GM23248 (cell line): ENCODE measurements at regions not wholly inside any gene's neighbourhood (a gene's known extent, or its start where the extent isn't known, plus 50 kb on each side); places are given as distances from the start of the nearest gene placed in this dataset.

Source experiments
- DNase-seq: peaks from one replicate; pipeline ENCODE4 v3.0.0-alpha.2; 2015
- H2AFZ ChIP-seq: fragments of 200-600 bp; sonication (generic); 2 replicates; pipeline ENCODE4 v1.6.1; 2016; ENCODE audit warnings: antibody characterized with exemption
- H3F3A ChIP-seq: fragments of 200-600 bp; sonication (generic); 2 replicates; pipeline ENCODE4 v1.6.1; 2016; ENCODE audit warnings: mild to moderate bottlenecking, antibody characterized with exemption, mixed run types; ENCODE audit not compliant: insufficient read depth
- H3K27ac ChIP-seq: fragments of 200-600 bp; sonication (generic); 2 replicates; pipeline ENCODE4 v1.5.1; 2016; ENCODE audit warnings: mild to moderate bottlenecking
- H3K27me3 ChIP-seq: fragments of 200-600 bp; sonication (generic); replicated peaks from 2 replicates; pipeline ENCODE4 v1.6.1; 2016; ENCODE audit warnings: mild to moderate bottlenecking; ENCODE audit not compliant: insufficient read depth
- H3K36me3 ChIP-seq: fragments of 200-600 bp; sonication (generic); 2 replicates; pipeline ENCODE4 v1.6.1; 2016; ENCODE audit warnings: low read depth, mild to moderate bottlenecking
- H3K4me1 ChIP-seq: fragments of 200-600 bp; sonication (generic); 2 replicates; pipeline ENCODE4 v1.6.1; 2016; ENCODE audit warnings: mild to moderate bottlenecking; ENCODE audit not compliant: insufficient read depth
- H3K4me2 ChIP-seq: fragments of 200-600 bp; sonication (generic); one replicate; pipeline ENCODE4 v1.6.1; 2016; ENCODE audit warnings: mild to moderate bottlenecking; ENCODE audit not compliant: unreplicated experiment
- H3K4me3 ChIP-seq: fragments of 200-600 bp; sonication (generic); 2 replicates; pipeline ENCODE4 v1.5.1; 2016; ENCODE audit warnings: mild to moderate bottlenecking
- H3K79me2 ChIP-seq: fragments of 200-600 bp; sonication (generic); 2 replicates; pipeline ENCODE4 v1.6.1; 2016; ENCODE audit warnings: mild to moderate bottlenecking; ENCODE audit not compliant: insufficient read depth
- H3K9ac ChIP-seq: fragments of 200-600 bp; sonication (generic); 2 replicates; pipeline ENCODE4 v1.6.1; 2016; ENCODE audit warnings: mild to moderate bottlenecking
- H3K9me2 ChIP-seq: fragments of 200-600 bp; sonication (generic); 2 replicates; pipeline ENCODE4 v1.6.1; 2016; ENCODE audit warnings: mixed run types, mild to moderate bottlenecking, moderate library complexity; ENCODE audit not compliant: insufficient read depth
- H3K9me3 ChIP-seq: fragments of 200-600 bp; sonication (generic); one replicate; pipeline ENCODE4 v1.6.1; 2017; ENCODE audit warnings: low read depth
- H4K20me1 ChIP-seq: fragments of 200-600 bp; sonication (generic); 2 replicates; pipeline ENCODE4 v1.6.0; 2016; ENCODE audit not compliant: insufficient read depth
- EZH2 ChIP-seq: fragments of 200-600 bp; sonication (generic); IDR thresholded peaks from 2 replicates; pipeline ENCODE4 v1.6.1; 2018; ENCODE audit warnings: antibody characterized with exemption, mild to moderate bottlenecking; ENCODE audit not compliant: insufficient read depth, poor library complexity, severe bottlenecking
- EZH2phosphoT487 ChIP-seq: fragments of 200-600 bp; sonication (generic); IDR thresholded peaks from 2 replicates; pipeline ENCODE4 v1.6.1; 2018; ENCODE audit warnings: antibody characterized with exemption, moderate library complexity, mild to moderate bottlenecking, low read depth; ENCODE audit not compliant: insufficient read depth
- WGBS, 2 experiments: methylation state at CpG; one replicate each; pipeline ENCODE4 v1.1.6; 2015 to 2017; ENCODE audit warnings: low lambda C conversion rate in 2 of 2, low coverage in 1 of 2; ENCODE audit errors: missing lambda C conversion rate in 2 of 2; 5-methylcytosine and 5-hydroxymethylcytosine counted together
- in situ Hi-C: fragments of 300-500 bp; cut with MboI; formaldehyde crosslinking; loops from 2 replicates; pipeline ENCODE4 v1.15.0; 2020

- Histone ChIP-seq H3K79me2 (no peaks in the 10 kb centered on the region), H3K27me3 (no peaks in the 10 kb centered on the region), H3K9me2 (no peaks in the 10 kb centered on the region), H3K9ac (no peak overlapping the region), H3K4me3 (no peak overlapping the region), H4K20me1 (no peaks in the 10 kb centered on the region), H3K4me1 (no peaks in the 10 kb centered on the region), H3F3A (no peaks in the 10 kb centered on the region), H3K27ac (no peak overlapping the region), H3K4me2 (no peak overlapping the region), H3K9me3 (no peaks in the 10 kb centered on the region), H3K36me3 (no peaks in the 10 kb centered on the region), H2AFZ (no peak overlapping the region)
- in situ Hi-C loops: no loop called here
- DNase-seq: no peak
- 2 to 4% methylated on average over 8 of the region's 8 CpGs for WGBS, 2 experiments
- TF ChIP-seq EZH2 (no peak), EZH2phosphoT487 (no peak)
Measured at GRCh38 chr6:103000688-103001087, 1607.2 kb downstream of the GRIK2 start.

- no peaks in the 10 kb centered on the region for H3K36me3 ChIP-seq
- H3K4me3 ChIP-seq: no peak overlapping the region
- H3K27me3 ChIP-seq: no peaks in the 10 kb centered on the region
- H3F3A ChIP-seq: no peaks in the 10 kb centered on the region
- no peak overlapping the region for H2AFZ ChIP-seq
- H3K79me2 ChIP-seq: no peaks in the 10 kb centered on the region
- H4K20me1 ChIP-seq: no peaks in the 10 kb centered on the region
- no peaks in the 10 kb centered on the region for H3K9me3 ChIP-seq
- DNase-seq: no peak
- in situ Hi-C loops: no loop called here
- H3K27ac ChIP-seq: no peak overlapping the region
- TF ChIP-seq EZH2phosphoT487: no peak
- TF ChIP-seq EZH2: no peak
- no peak overlapping the region for H3K4me2 ChIP-seq
- H3K4me1 ChIP-seq: no peaks in the 10 kb centered on the region
- H3K9me2 ChIP-seq: no peaks in the 10 kb centered on the region
- no peak overlapping the region for H3K9ac ChIP-seq
Measured at GRCh38 chr6:102995491-102995890, 1602.0 kb downstream of the GRIK2 start.

DNA sequence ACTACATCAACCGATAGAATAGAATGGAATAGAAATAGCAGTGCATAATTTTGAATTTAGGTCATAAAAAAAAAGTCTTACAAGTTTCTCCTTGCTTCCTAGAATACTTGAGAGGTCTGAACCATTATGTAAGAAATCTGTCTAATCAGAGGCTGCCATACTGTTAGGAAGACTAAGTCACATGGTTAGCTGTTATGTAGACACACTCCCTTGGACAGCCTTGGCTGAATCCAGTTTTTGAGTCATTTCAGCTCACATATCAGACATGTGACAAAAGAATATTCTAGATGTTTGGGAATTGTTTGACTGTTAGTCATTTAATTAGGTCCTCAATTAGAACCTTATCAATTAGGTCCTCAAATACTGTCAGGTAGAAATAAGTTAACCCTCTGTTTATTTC, 1601.4 kb downstream of the GRIK2 start:
- H2AFZ ChIP-seq: no peak overlapping the region
- no peak for TF ChIP-seq EZH2phosphoT487
- no peak for TF ChIP-seq EZH2
- no peak overlapping the region for H3K9ac ChIP-seq
- no peaks in the 10 kb centered on the region for H3K36me3 ChIP-seq
- no peak overlapping the region for H3K4me2 ChIP-seq
- in situ Hi-C loops: no loop called here
- WGBS, 2 experiments: 5 to 9% methylated on average over 1 of the region's 1 CpG
- no peak overlapping the region for H3K4me3 ChIP-seq
- no peaks in the 10 kb centered on the region for H3K79me2 ChIP-seq
- H3F3A ChIP-seq: no peaks in the 10 kb centered on the region
- H3K9me3 ChIP-seq: no peaks in the 10 kb centered on the region
- no peaks in the 10 kb centered on the region for H3K9me2 ChIP-seq
- H3K27ac ChIP-seq: no peak overlapping the region
- no peaks in the 10 kb centered on the region for H3K4me1 ChIP-seq
- H4K20me1 ChIP-seq: no peaks in the 10 kb centered on the region
- no peak for DNase-seq
- no peaks in the 10 kb centered on the region for H3K27me3 ChIP-seq

GRCh38 chr6:102986086-102986485, 1592.6 kb downstream of the GRIK2 start:
- no peak for TF ChIP-seq EZH2phosphoT487
- TF ChIP-seq EZH2: no peak
- no peak overlapping the region for H3K4me2 ChIP-seq
- H3K36me3 ChIP-seq: no peaks in the 10 kb centered on the region
- no peaks in the 10 kb centered on the region for H4K20me1 ChIP-seq
- DNase-seq: no peak
- no peak overlapping the region for H2AFZ ChIP-seq
- H3K27ac ChIP-seq: no peak overlapping the region
- no peaks in the 10 kb centered on the region for H3F3A ChIP-seq
- in situ Hi-C loops: no loop called here
- no peaks in the 10 kb centered on the region for H3K9me3 ChIP-seq
- no peak overlapping the region for H3K4me3 ChIP-seq
- H3K9me2 ChIP-seq: no peaks in the 10 kb centered on the region
- H3K4me1 ChIP-seq: no peaks in the 10 kb centered on the region
- H3K27me3 ChIP-seq: no peaks in the 10 kb centered on the region
- no peak overlapping the region for H3K9ac ChIP-seq
- H3K79me2 ChIP-seq: no peaks in the 10 kb centered on the region

DNA sequence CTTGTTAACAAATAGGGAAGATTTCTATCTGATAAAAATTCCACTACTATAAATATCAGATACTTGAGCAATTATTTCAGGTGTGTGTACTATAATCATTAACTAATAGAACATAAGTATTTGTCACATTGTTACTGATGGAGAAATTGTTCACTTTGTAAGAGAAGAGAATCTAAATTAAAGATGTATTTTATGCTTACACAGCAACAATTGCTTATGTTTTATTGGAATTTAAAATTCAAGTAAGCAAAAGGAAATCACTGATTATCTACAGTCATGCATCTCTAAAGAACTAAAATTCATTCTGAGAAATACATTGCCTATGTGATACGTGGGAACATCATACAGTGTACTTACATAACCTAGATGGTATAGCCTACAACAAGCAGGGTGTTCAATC, 1590.8 kb downstream of the GRIK2 start:
- no peak overlapping the region for H3K9ac ChIP-seq
- no peak overlapping the region for H3K27ac ChIP-seq
- no peak for DNase-seq
- in situ Hi-C loops: no loop called here
- H3K4me3 ChIP-seq: no peak overlapping the region
- H3F3A ChIP-seq: no peaks in the 10 kb centered on the region
- H3K36me3 ChIP-seq: no peaks in the 10 kb centered on the region
- H3K9me2 ChIP-seq: no peaks in the 10 kb centered on the region
- H3K27me3 ChIP-seq: no peaks in the 10 kb centered on the region
- H4K20me1 ChIP-seq: no peaks in the 10 kb centered on the region
- H3K9me3 ChIP-seq: no peaks in the 10 kb centered on the region
- no peak overlapping the region for H3K4me2 ChIP-seq
- no peak for TF ChIP-seq EZH2
- TF ChIP-seq EZH2phosphoT487: no peak
- H3K79me2 ChIP-seq: no peaks in the 10 kb centered on the region
- no peak overlapping the region for H2AFZ ChIP-seq
- H3K4me1 ChIP-seq: no peaks in the 10 kb centered on the region
- WGBS, 2 experiments: 5 to 10% methylated on average over 1 of the region's 1 CpG
